ENCODE measurements at regions not wholly inside any gene's neighbourhood (a gene's known extent, or its start where the extent isn't known, plus 50 kb on each side); places are given as distances from the start of the nearest gene placed in this dataset.
"Not testable (repeated sequence)": the region's sequence is repeated elsewhere in the genome, so short reads cannot be mapped to it uniquely, and the experiment has no call there.

GRCh38 chrX:93095535-93095934 is 577.8 kb downstream of the NAP1L3 start:
- ATAC-seq; H3K4me1 ChIP-seq (replicated peaks in 1 of 2; ENCODE audit: control insufficient read depth in 2 of 2, insufficient read depth in 2 of 2, low read length in 2 of 2); CTCF ChIA-PET (ENCODE audit: low intra/inter-chr PET ratio); H3K4me2 ChIP-seq (ENCODE audit: insufficient read depth, low read length); H2AFZ ChIP-seq (ENCODE audit: low read depth, low read length); H3K4me3 ChIP-seq; FAIRE-seq; H4K20me1 ChIP-seq (replicated peaks; ENCODE audit: control insufficient read depth, insufficient read depth, low read length); DNase-seq (ENCODE audit: extremely low read depth in 1 of 4, low spot score in 3 of 4); H3K9ac ChIP-seq (ENCODE audit: insufficient read depth in 1 of 2, low read depth in 2 of 2, low read length in 2 of 2); H3K36me3 ChIP-seq (ENCODE audit: control insufficient read depth, insufficient read depth, low read length); BruUV-seq (replicated peaks); H3K9me3 ChIP-seq (replicated peaks; ENCODE audit: control insufficient read depth, insufficient read depth, low read depth, low read length); intact Hi-C loops (cut with micrococcal nuclease); H3K9me1 ChIP-seq (ENCODE audit: control insufficient read depth, insufficient read depth, low read length); in situ Hi-C loops (cut with MboI); H3K27me3 ChIP-seq (ENCODE audit: control insufficient read depth in 2 of 2, insufficient read depth in 2 of 2, low read length in 2 of 2); H3K79me2 ChIP-seq (ENCODE audit: control insufficient read depth, insufficient read depth, low read length); POLR2A ChIA-PET; H3K27ac ChIP-seq (ENCODE audit: extremely low read depth, low read depth, low read length): not testable (repeated sequence)
- WGBS (ENCODE audit: insufficient coverage, low coverage, missing lambda C conversion rate), result 0% methylated on average over 1 of the region's 1 CpG

DNA sequence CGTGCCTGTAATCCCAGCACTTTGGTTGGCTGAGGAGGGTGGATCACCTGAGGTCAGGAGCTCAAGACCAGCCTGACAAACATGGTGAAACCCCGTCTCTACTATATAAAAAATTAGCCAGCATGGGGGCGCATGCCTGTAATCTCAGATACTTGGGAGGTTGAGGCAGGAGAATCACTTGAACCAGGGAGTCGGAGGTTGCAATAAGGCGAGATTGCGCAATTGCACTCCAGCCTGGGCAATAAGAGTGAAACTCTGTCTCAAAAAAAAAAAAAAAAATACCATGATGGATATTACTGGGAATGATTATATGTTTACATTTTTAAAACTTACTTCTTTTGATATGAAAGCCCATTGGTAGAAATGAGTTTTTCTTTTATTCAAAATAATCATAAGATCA is 594.5 kb downstream of the NAP1L3 start:
- H3K4me2 ChIP-seq (ENCODE audit: insufficient read depth, low read length); H3K79me2 ChIP-seq (ENCODE audit: control insufficient read depth, insufficient read depth, low read length); H3K4me3 ChIP-seq; ATAC-seq; CTCF ChIA-PET (ENCODE audit: low intra/inter-chr PET ratio); FAIRE-seq; H3K27ac ChIP-seq (ENCODE audit: extremely low read depth, low read depth, low read length); H3K9ac ChIP-seq (ENCODE audit: insufficient read depth in 1 of 2, low read depth in 2 of 2, low read length in 2 of 2); POLR2A ChIA-PET; H3K9me1 ChIP-seq (ENCODE audit: control insufficient read depth, insufficient read depth, low read length); H2AFZ ChIP-seq (ENCODE audit: low read depth, low read length); H3K4me1 ChIP-seq (replicated peaks in 1 of 2; ENCODE audit: control insufficient read depth in 2 of 2, insufficient read depth in 2 of 2, low read length in 2 of 2); intact Hi-C loops (cut with micrococcal nuclease); H3K9me3 ChIP-seq (replicated peaks; ENCODE audit: control insufficient read depth, insufficient read depth, low read depth, low read length); in situ Hi-C loops (cut with MboI); H3K36me3 ChIP-seq (ENCODE audit: control insufficient read depth, insufficient read depth, low read length); BruUV-seq (replicated peaks); H3K27me3 ChIP-seq (ENCODE audit: control insufficient read depth in 2 of 2, insufficient read depth in 2 of 2, low read length in 2 of 2); DNase-seq (ENCODE audit: extremely low read depth in 1 of 4, low spot score in 3 of 4); H4K20me1 ChIP-seq (replicated peaks; ENCODE audit: control insufficient read depth, insufficient read depth, low read length): not testable (repeated sequence)
- WGBS (ENCODE audit: insufficient coverage, low coverage, missing lambda C conversion rate), result 0% methylated on average over 2 of the region's 6 CpGs

DNA sequence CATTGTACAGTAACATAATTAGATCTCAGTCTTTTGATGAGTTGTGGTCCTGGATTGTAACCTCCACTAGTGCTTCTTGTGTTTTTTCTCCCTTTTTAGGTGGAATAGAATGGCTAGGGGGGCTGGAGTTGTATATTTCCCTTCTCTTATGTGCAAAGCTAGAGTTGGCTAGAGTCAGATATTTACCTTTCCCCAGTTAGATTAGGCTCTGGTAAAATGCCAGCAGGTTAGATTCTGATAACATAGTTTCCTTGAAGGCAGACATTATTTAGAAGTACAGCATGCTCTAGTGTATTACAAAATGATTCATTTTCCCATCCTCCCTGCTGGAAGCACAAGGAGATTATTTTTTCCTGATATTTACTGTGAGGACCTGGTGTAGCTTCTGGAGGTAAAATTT is 618.1 kb downstream of the NAP1L3 start:
- H3K27me3 ChIP-seq (ENCODE audit: control insufficient read depth in 2 of 2, insufficient read depth in 2 of 2, low read length in 2 of 2); H3K9me1 ChIP-seq (ENCODE audit: control insufficient read depth, insufficient read depth, low read length); H3K4me3 ChIP-seq; POLR2A ChIA-PET; intact Hi-C loops (cut with micrococcal nuclease); in situ Hi-C loops (cut with MboI); H2AFZ ChIP-seq (ENCODE audit: low read depth, low read length); H3K27ac ChIP-seq (ENCODE audit: extremely low read depth, low read depth, low read length); CTCF ChIA-PET (ENCODE audit: low intra/inter-chr PET ratio); H4K20me1 ChIP-seq (replicated peaks; ENCODE audit: control insufficient read depth, insufficient read depth, low read length); H3K36me3 ChIP-seq (ENCODE audit: control insufficient read depth, insufficient read depth, low read length); H3K4me2 ChIP-seq (ENCODE audit: insufficient read depth, low read length); H3K79me2 ChIP-seq (ENCODE audit: control insufficient read depth, insufficient read depth, low read length); H3K9ac ChIP-seq (ENCODE audit: insufficient read depth in 1 of 2, low read depth in 2 of 2, low read length in 2 of 2); DNase-seq (ENCODE audit: extremely low read depth in 1 of 4, low spot score in 3 of 4); H3K4me1 ChIP-seq (replicated peaks in 1 of 2; ENCODE audit: control insufficient read depth in 2 of 2, insufficient read depth in 2 of 2, low read length in 2 of 2); BruUV-seq (replicated peaks); H3K9me3 ChIP-seq (replicated peaks; ENCODE audit: control insufficient read depth, insufficient read depth, low read depth, low read length); FAIRE-seq; ATAC-seq: not testable (repeated sequence)

- BruUV-seq (replicated peaks); H3K27ac ChIP-seq (ENCODE audit: extremely low read depth, low read depth, low read length); H3K9ac ChIP-seq (ENCODE audit: insufficient read depth in 1 of 2, low read depth in 2 of 2, low read length in 2 of 2); H3K9me3 ChIP-seq (replicated peaks; ENCODE audit: control insufficient read depth, insufficient read depth, low read depth, low read length); H2AFZ ChIP-seq (ENCODE audit: low read depth, low read length); H3K36me3 ChIP-seq (ENCODE audit: control insufficient read depth, insufficient read depth, low read length); in situ Hi-C loops (cut with MboI); H3K27me3 ChIP-seq (ENCODE audit: control insufficient read depth in 2 of 2, insufficient read depth in 2 of 2, low read length in 2 of 2); H3K4me3 ChIP-seq; CTCF ChIA-PET (ENCODE audit: low intra/inter-chr PET ratio); POLR2A ChIA-PET; H3K4me2 ChIP-seq (ENCODE audit: insufficient read depth, low read length); FAIRE-seq; DNase-seq (ENCODE audit: extremely low read depth in 1 of 4, low spot score in 3 of 4); H3K79me2 ChIP-seq (ENCODE audit: control insufficient read depth, insufficient read depth, low read length); intact Hi-C loops (cut with micrococcal nuclease); H4K20me1 ChIP-seq (replicated peaks; ENCODE audit: control insufficient read depth, insufficient read depth, low read length); H3K4me1 ChIP-seq (replicated peaks in 1 of 2; ENCODE audit: control insufficient read depth in 2 of 2, insufficient read depth in 2 of 2, low read length in 2 of 2); H3K9me1 ChIP-seq (ENCODE audit: control insufficient read depth, insufficient read depth, low read length); ATAC-seq: not testable (repeated sequence)
- 0% methylated on average over 2 of the region's 2 CpGs for WGBS (ENCODE audit: insufficient coverage, low coverage, missing lambda C conversion rate)
Observed at GRCh38 chrX:93019841-93020240, 653.5 kb downstream of the NAP1L3 start.

Measured in K562 (cell line).